ENCODE measurements at regions not wholly inside any gene's neighbourhood (a gene's known extent, or its start where the extent isn't known, plus 50 kb on each side); places are given as distances from the start of the nearest gene placed in this dataset.

GRCh38 chr9:126236273-126236672, 90.4 kb upstream of the MVB12B start:
- no peak for TF ChIP-seq EP300 (IDR thresholded peaks at IDR 0.05)
- TF ChIP-seq CTCF (IDR thresholded peaks at IDR 0.05) = no peak
- no peak for TF ChIP-seq POLR2A (IDR thresholded peaks at IDR 0.05)
- TF ChIP-seq POLR2AphosphoS5 (IDR thresholded peaks at IDR 0.05) = no peak
